GM23248 (cell line): ENCODE measurements at regions not wholly inside any gene's neighbourhood (a gene's known extent, or its start where the extent isn't known, plus 50 kb on each side); places are given as distances from the start of the nearest gene placed in this dataset.

Experiments
- EZH2 ChIP-seq: fragments of 200-600 bp; sonication (generic); IDR thresholded peaks from 2 replicates; pipeline ENCODE4 v1.6.1; 2018; ENCODE audit warnings: antibody characterized with exemption, mild to moderate bottlenecking; ENCODE audit not compliant: insufficient read depth, poor library complexity, severe bottlenecking
- EZH2phosphoT487 ChIP-seq: fragments of 200-600 bp; sonication (generic); IDR thresholded peaks from 2 replicates; pipeline ENCODE4 v1.6.1; 2018; ENCODE audit warnings: antibody characterized with exemption, moderate library complexity, mild to moderate bottlenecking, low read depth; ENCODE audit not compliant: insufficient read depth

DNA sequence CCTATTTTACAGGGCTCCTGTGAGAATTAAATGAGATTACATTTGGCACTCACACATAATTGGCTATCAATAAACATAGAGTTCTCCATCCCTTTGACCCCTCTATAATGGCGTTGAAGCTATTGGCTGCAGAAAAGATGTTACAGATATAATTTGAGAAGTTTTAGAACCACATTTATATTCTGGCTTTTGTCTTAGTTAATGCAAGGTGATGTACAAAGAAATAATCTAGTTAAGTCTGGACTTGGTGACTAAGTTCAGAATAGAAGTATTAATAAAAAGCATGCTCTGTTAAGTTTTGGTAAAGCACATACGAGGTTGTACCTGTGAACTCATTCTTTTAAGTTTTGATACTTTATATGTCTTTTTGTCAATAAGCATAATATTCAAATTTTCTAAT lies 187.1 kb upstream of the HMGA2 start:
- TF ChIP-seq EZH2 (no peak), EZH2phosphoT487 (no peak)
